ENCODE measurements at regions not wholly inside any gene's neighbourhood (a gene's known extent, or its start where the extent isn't known, plus 50 kb on each side); places are given as distances from the start of the nearest gene placed in this dataset.

GRCh38 chrX:9184211-9184610, 150.3 kb upstream of the FAM9B start:
- DNase-seq (ENCODE audit: low spot score): no peak
- intact Hi-C loops (cut with DNase I): no loop called here

- DNase-seq (ENCODE audit: low spot score): no peak
- intact Hi-C loops (cut with DNase I): no loop called here
Measured at GRCh38 chrX:9188117-9188516, 154.2 kb upstream of the FAM9B start.

DNA sequence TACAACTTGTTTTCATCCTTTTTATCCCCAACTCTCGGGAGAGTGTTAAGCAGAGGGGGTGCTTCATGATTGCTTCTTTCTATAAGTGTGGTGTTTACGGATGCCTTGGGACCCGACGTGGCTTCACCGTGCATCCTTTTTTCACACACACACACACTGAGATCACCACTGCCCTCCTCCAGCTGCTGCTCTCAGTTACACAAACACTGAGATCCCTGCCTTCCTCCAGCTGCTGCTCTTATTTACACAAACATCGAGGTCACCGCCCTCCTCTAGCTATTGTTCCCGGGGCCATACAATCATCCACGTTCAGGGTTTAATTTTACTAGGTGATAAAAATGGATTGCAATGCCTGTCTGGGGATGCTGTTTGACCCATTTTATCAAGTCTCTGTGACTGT, 155.4 kb upstream of the FAM9B start:
- DNase-seq (ENCODE audit: low spot score): no peak
- intact Hi-C loops (cut with DNase I): no loop called here

DNA sequence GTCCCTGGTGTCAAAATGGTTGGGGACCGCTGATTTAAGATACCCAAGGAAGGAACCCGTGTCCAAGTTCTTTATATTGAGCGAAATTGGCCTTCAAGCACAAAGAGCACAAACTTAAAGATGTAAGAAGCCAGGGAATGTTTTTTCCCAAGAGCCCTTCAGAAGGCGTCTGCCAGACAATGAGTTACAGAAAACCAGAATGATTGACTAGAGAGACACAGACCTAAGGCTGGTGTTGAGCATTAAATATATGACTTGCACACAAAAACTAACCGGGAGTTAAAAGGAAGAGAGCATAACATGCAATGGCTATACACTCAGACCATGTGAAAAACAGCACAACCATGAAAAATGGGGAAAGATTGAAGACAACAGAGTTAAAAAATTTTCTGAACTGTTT, 157.5 kb upstream of the FAM9B start:
- intact Hi-C loops (cut with DNase I): no loop called here
- DNase-seq (ENCODE audit: low spot score): no peak

DNA sequence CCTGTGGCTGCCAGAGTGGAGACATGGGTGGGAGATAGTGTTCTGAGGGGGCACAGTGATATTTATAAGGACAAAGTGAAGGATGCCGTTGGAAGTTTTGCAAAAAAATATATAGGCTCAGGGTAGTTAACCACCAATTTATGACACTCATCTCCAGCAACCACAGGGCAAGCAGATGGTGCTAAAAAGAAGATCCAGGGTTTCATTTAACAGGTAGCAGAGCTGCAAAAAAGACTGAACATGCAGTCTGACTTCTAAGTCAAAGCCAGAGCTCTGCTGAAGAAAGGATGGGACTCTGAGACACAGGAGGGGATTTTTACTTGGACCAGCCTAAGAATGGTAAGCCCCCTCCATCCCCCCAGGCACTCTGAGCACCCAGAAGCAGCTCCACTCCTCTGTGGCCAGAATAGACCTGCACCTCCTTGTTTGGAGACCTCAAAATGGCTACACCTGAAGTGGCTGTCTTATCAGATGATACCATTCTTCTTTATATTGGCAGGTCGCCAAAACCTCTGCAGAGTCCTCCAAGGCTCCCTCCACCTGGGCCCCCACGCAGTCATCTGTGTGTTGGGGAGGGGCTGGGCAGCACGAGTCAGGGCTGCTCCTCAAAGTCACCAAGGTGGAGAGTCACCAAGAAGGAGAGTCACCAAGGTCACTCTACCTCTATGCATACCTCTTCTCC, 161.4 kb upstream of the FAM9B start:
- DNase-seq (ENCODE audit: low spot score): no peak
- intact Hi-C loops (cut with DNase I): no loop called here

DNA sequence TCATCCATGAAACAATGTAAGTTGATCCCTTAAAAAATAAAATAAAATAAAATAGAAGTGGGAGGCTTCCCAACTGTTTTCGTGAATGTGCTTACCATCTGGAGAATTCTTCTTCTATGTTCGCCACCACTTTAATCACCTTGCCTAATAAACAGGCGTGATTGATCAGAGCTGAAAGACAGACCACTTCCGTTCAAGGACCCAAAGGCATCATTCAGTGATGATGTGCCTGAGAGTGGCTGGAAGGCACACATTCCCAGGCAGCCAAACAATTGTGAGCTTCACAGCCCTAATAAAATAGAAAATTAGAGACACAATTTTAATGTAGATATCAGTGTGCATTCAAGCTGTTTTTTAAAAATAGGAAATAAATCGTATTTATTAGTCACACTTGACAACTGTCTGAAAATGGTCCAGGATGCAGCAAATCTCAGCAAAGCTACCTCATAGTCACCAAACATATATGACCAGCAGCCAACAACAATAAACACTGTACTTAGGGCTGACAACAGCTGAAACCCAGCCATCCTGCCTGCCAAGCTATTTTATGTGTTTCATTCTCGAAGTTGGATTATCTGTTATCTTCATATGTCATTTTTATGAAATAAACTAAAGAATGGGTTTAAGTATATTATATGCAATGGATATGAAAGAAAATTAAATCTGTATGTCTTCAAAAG, 163.2 kb upstream of the FAM9B start:
- no peak for DNase-seq (ENCODE audit: low spot score)
- intact Hi-C loops (cut with DNase I): no loop called here

DNA sequence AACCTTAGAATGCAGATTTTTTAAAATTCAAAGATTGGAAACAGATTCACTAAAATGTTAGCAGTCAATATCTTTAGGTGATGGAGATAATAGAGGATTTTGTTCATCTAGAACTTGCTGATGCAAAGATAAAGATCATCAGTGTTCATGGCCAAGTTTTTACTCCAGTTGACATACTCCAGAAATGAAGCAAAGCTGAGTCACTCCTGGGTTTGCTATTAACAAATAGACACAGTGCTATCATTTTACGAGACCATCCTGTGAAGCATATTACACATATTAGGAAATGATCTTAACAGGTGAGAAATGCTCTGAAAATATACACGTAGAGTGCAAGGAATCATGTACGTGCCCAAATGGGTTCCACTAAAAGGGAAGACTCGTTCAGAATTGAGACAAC, 170.6 kb upstream of the FAM9B start:
- DNase-seq (ENCODE audit: low spot score): no peak
- intact Hi-C loops (cut with DNase I): no loop called here

DNA sequence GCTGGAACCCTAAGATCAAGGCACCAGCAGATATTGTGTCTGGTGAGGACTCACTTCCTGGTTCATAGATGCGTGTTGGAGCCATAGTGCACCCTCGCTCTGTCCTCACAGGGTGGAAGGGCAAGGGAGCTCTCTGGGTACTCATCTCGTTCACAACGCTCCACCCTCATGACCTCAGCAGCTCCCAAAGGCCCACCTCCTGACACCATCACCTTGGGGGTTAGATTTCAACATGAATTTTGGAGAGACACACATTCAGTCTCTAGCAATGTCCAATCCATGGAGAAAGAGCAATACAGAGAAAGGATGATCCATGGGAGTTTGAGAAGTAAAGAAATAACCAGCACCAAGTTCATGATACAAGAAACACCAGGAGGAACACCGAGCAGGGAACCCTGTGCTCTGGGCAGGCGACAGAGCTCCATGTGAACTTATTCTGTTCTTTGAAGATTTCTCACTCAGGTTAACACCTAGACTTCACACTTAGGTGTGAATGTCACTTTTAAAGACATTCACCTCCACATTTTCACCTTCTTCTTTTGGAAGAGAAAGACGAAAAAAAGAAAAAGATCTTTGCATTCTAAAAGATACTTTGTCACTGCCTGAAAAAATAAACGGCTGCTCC, 171.8 kb upstream of the FAM9B start:
- no peak for DNase-seq (ENCODE audit: low spot score)
- intact Hi-C loops (cut with DNase I): no loop called here

GRCh38 chrX:9207142-9207541, 173.2 kb upstream of the FAM9B start:
- intact Hi-C loops (cut with DNase I): no loop called here
- DNase-seq (ENCODE audit: low spot score): no peak

DNA sequence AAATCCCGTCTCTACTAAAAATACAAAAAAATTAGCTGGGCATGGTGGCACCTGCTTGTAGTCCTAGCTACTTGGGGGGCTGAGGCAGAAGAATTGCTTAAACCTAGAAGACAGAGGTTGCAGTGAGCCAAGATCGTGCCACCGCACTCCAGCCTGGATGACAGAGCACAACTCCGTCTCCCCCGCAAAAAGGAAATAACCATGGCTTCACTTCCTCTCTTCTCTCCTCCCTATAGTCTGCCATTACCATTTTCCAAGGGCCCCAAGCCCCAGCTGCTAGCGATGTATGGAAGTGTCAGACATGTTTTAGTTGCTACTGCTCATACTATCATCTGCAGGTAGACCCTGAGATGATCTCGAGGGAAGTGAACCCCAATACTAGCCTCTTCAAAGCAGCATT, 177.3 kb upstream of the FAM9B start:
- no peak for DNase-seq (ENCODE audit: low spot score)
- intact Hi-C loops (cut with DNase I): no loop called here

- intact Hi-C loops (cut with DNase I): no loop called here
- DNase-seq (ENCODE audit: low spot score): no peak
Measured at GRCh38 chrX:9221781-9222180, 187.9 kb upstream of the FAM9B start.

GRCh38 chrX:9222299-9222698, 188.4 kb upstream of the FAM9B start:
- DNase-seq (ENCODE audit: low spot score): no peak
- intact Hi-C loops (cut with DNase I): no loop called here

DNA sequence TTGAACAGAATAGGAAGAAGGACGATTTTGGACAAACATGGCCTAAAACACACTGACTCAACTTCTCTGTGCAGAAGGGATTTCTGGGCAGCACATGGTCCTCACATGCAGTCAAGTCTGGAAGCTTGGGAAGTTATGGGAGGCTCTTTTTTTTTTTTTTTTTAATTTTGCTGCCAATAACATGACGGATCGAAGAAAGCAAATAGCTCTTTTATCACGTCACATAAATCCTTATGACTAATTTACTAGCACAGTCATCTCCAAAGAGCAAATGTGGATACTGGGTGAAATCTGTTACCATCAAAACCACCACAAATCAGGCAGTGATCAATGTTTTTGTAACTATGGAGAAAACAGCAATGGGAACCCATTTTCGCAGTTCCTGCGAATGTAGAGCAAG, 193.3 kb upstream of the FAM9B start:
- intact Hi-C loops (cut with DNase I): no loop called here
- no peak for DNase-seq (ENCODE audit: low spot score)

GRCh38 chrX:9231491-9231890, 197.6 kb upstream of the FAM9B start:
- intact Hi-C loops (cut with DNase I): no loop called here
- DNase-seq (ENCODE audit: low spot score): no peak

- no peak for DNase-seq (ENCODE audit: low spot score)
- intact Hi-C loops (cut with DNase I): no loop called here
Measured at GRCh38 chrX:9233141-9233540, 199.2 kb upstream of the FAM9B start.

GRCh38 chrX:9234315-9234714, 200.4 kb upstream of the FAM9B start:
- intact Hi-C loops (cut with DNase I): no loop called here
- no peak for DNase-seq (ENCODE audit: low spot score)

- intact Hi-C loops (cut with DNase I): no loop called here
- no peak for DNase-seq (ENCODE audit: low spot score)
Measured at GRCh38 chrX:9235722-9236121, 201.8 kb upstream of the FAM9B start.

- intact Hi-C loops (cut with DNase I): no loop called here
- DNase-seq (ENCODE audit: low spot score): no peak
Measured at GRCh38 chrX:9240956-9241355, 207.0 kb upstream of the FAM9B start.

DNA sequence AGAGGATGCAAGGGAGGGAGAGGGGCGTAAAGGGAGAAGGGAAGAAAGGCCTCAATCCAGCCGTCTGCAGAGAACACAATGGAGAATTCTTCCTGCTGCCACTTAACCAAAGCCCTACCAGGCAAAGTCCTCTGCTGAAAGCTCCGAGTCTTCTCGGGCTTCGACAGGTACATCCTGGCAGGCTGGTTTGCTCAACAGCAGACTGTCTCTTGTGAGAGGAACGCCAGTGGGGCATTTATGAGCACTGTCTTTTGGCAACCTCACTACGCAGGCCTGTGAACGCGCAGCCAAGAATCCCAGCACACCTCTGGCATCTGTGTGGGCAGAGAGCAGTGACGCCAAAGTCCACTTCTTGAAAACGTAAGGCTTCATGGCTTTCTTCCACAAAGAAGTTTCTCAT, 207.5 kb upstream of the FAM9B start:
- no peak for DNase-seq (ENCODE audit: low spot score)
- intact Hi-C loops (cut with DNase I): no loop called here

- no peak for DNase-seq (ENCODE audit: low spot score)
- intact Hi-C loops (cut with DNase I): no loop called here
Measured at GRCh38 chrX:9249051-9249846, 215.3 kb upstream of the FAM9B start.

DNA sequence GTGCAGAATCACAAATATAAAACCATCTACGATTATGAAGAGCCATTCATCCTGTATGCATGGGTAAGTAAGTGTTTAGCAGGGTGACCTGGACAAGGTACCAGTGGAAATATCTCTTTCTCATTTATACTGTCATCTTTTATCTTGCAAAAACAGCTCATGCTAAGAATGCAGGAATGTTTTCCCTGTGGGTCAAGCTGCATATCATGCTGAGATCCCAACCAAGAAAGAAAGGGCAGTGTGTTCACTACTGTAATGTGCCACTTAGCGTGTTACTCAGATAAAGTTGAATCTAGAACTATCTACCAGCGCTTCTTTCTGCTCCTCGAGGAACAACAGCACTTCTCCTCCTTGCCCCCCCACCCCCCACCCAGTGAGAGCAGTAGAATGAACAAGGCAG, 212.7 kb upstream of the TBL1X start:
- intact Hi-C loops (cut with DNase I): no loop called here
- DNase-seq (ENCODE audit: low spot score): no peak

Data from cardiac septum (tissue), 1 donor.